ENCODE measurements at regions not wholly inside any gene's neighbourhood (a gene's known extent, or its start where the extent isn't known, plus 50 kb on each side); places are given as distances from the start of the nearest gene placed in this dataset.
A peak's percentile ranks its signal among the peaks of the same experiment; 100 is the strongest.

GRCh38 chr16:73172241-73172972, 124.5 kb upstream of the ZFHX3 start:
- peaks cover 6% of the 10 kb centered on the region; the same call in 1 of the 2 replicates for H3K4me1 ChIP-seq (ENCODE audit: insufficient read depth, low read length)
- H3K79me2 ChIP-seq (ENCODE audit: insufficient read depth, low read length) = no peaks in the 10 kb centered on the region
- ChIA-PET POLR2A (no interaction called here), CTCF (ENCODE audit: low intra/inter-chr PET ratio, low total read pairs) (interaction anchor here (1.0 kb wide), 1 partner anchor 340 kb away, joined by 3 read pairs; no protein-coding TSS in a partner anchor)
- ATAC-seq (peak; percentile 49), DNase-seq (ENCODE audit: low spot score) (no peak), FAIRE-seq (no peak)
- in situ Hi-C loops (cut with HindIII; ENCODE audit: extremely low pct_ligation_motif_present, low pct_unique_long_range_greater_than_20kb) (loop anchor here (10.0 kb wide), 1 partner anchor 108 kb away; no protein-coding TSS in a partner anchor), intact Hi-C loops (cut with micrococcal nuclease; ENCODE audit: unreplicated experiment) (no loop called here)
- BruUV-seq (replicated peaks) = no TSS peak
- H3K4me3 ChIP-seq (replicated peaks in 1 of 3; ENCODE audit: insufficient read depth in 1 of 3, low read depth in 2 of 3, low read length in 3 of 3) = no peak overlapping the region
- 71% methylated on average over 23 of the region's 23 CpGs for WGBS (ENCODE audit: low lambda C conversion rate)
- no peak overlapping the region for H2AFZ ChIP-seq (ENCODE audit: low read length)
- no peak overlapping the region for H3K9ac ChIP-seq (ENCODE audit: insufficient read depth, low read depth, low read length)
- H3K27me3 ChIP-seq (ENCODE audit: control insufficient read depth in 1 of 2, insufficient read depth in 2 of 2, low read length in 2 of 2) = peaks cover 0 to 6% of the 10 kb centered on the region in 2 experiments; a peak in 1 of 5 replicates
- H3K36me3 ChIP-seq (replicated peaks in 1 of 2; ENCODE audit: control insufficient read depth in 1 of 2, insufficient read depth in 2 of 2, low read length in 2 of 2) = no peaks in the 10 kb centered on the region
- H3K27ac ChIP-seq (ENCODE audit: extremely low read length, insufficient read depth, low read length) = no peak overlapping the region
- H3K4me2 ChIP-seq (ENCODE audit: low read depth, low read length) = no peak overlapping the region
- no peaks in the 10 kb centered on the region for H4K20me1 ChIP-seq (ENCODE audit: insufficient read depth, low read length)
- no peaks in the 10 kb centered on the region for H3K9me3 ChIP-seq (ENCODE audit: low read length)
- no peak for TF ChIP-seq SOX6 (IDR thresholded peaks at IDR 0.05)
- TF ChIP-seq SOX6 (CRISPR knock-in tag; IDR thresholded peaks at IDR 0.05) = no peak
- no peak for TF ChIP-seq MIER2 (CRISPR knock-in tag; IDR thresholded peaks at IDR 0.05)
- TF ChIP-seq FOSL1 (CRISPR knock-in tag; IDR thresholded peaks at IDR 0.05; ENCODE audit: borderline replicate concordance) = no peak
- TF ChIP-seq ZNF646 (CRISPR knock-in tag; IDR thresholded peaks at IDR 0.05) = no peak
- no peak for TF ChIP-seq ZBTB40 (IDR thresholded peaks at IDR 0.05)
- no peak for TF ChIP-seq ZBTB40 (CRISPR knock-in tag; IDR thresholded peaks at IDR 0.05)
- TF ChIP-seq ZMYM2 (CRISPR knock-in tag; IDR thresholded peaks at IDR 0.05) = no peak
- TF ChIP-seq ZNF329 (CRISPR knock-in tag; IDR thresholded peaks at IDR 0.05; ENCODE audit: low read depth) = no peak

All from HepG2 (cell line).